ENCODE measurements at regions not wholly inside any gene's neighbourhood (a gene's known extent, or its start where the extent isn't known, plus 50 kb on each side); places are given as distances from the start of the nearest gene placed in this dataset.
"Not testable (repeated sequence)": the region's sequence is repeated elsewhere in the genome, so short reads cannot be mapped to it uniquely, and the experiment has no call there.

DNA sequence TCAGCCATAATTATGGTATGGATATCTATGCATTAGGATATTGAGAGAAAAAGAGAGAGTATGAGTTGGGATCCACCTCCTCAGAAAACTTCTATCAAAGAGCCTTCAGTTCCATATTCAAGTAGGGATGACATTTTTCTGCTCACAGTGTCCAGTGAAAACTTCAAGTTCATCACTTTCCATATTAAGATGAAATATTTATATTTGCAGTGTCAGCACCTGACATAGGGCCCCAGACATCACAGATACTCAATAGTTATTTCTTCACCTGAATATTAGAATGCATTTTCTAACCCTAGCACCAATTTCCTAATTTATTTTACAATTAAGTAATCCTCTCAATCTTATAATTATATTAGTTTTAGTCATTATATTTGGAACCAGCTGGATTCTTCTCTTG is 318.0 kb upstream of the MGAT4C start:
- DNase-seq (ENCODE audit: low spot score): no peak

DNA sequence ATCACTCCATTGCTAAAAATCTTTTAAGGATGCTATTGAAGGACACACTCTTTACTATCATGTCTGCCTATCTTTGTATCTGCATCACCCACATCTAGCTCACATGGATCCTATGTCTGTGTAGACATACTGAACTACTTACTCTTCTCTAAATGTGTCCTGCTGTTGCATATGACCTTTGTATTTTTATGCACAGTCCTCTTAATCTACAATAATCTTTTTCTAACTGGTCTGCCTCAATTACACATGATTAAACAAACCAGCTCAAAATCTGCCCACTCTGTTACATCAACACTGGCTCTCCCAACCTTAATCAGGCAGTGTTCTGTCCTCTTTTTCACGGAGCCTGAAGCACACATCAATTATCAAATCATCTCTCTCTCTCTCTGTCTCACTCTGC is 316.3 kb upstream of the MGAT4C start:
- no peak for DNase-seq (ENCODE audit: low spot score)

DNA sequence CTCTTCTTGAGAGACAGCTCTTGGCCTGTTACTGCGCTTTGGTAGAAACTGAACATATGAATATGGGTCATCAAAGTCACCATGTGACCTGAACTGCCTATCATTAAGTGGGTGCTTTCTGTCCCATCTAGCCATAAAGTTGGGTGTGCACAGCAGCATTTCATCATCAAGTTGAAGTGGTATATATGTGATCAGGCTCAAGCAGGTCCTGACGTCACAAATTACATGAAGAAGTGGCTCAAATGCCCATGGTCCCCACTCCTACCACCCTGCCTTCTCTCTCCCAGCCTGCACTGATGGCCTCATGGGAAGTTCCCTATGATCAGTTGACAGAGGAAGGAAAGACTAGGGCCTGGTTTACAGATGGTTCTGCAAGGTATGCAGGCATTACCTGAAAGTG is 308.8 kb upstream of the MGAT4C start:
- DNase-seq (ENCODE audit: low spot score): no peak

DNA sequence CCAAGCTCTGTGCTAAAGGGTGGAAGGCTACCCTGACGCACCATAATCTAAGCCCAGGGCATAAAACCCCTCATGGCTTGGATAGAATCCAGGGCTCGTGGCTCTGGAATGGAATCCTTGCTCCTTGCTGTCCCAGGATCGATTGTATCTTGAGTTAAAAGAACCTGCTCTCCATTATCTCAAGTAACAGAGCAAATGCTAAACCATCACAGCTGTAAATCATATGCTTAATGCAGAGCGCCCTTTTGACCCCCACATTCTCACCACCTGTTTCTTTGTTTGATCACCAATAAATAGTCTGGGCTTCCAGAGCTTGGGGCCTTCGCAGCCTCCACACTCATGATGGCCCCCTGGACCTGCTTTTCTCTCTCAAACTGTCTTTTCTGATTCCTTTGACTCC is 299.3 kb upstream of the MGAT4C start:
- not testable (repeated sequence) for DNase-seq (ENCODE audit: low spot score)

DNA sequence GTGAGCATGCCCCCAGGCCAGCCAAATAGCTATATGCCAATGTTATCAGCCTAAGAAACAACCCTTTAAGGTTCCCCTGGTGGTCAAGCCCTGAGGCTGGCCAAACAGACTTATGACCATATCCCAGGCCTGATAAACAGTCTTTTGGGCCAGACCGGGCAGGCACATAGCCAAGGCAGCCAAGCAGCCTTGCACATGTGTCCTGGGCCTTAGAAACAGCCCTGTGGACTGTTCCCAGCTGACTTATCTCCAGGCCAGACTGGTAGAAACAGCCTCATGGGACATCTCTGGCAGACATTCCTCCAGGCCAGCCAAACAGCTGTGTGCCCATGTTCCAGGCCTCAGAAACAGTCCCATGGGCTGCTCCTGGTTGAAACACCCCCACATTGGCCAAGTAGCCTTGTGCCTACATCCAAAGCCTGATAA is 295.0 kb upstream of the MGAT4C start:
- DNase-seq (ENCODE audit: low spot score): no peak

DNA sequence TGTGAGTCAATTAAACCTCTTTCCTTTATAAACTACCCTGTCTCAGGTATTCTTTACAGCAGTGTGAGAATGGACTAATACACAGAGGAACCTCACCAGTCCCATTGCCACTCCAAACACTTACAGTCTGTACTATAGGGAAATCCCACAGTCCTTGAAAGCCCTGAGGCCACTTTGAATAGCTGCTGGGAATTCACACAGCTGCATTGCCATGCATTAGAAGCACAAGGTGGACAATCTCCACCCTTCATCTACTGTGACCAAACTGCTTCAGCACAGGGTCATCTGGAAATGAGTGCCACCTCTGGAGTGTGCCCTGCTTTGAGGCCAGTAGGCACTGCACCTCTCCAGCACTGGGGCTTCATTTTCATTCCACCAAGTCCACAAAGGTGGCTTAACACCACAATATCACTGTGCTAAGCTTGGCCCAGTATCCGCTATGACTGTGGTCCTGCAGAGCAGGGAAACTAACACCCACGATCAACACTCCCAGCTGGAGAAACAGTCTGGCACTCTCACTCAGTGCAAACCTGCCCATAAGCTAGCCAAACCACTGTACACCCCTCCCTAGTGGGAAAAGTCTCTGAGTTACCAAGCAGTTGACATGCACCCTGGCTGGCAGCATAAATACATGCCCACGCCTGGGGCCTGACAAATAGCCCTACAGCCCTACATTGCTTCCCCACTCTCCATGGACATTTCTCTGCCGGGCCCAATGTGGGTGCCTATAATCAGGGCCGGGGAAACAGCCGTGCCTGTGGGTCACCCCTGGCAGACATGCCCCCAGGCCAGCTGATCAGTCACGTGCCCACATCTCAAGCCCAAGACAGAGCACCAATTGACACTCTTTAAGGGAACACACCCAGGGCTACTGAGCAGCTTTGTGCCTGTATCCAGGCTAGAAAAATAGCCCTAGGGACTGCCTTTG is 294.3 kb upstream of the MGAT4C start:
- no peak for DNase-seq (ENCODE audit: low spot score)

DNA sequence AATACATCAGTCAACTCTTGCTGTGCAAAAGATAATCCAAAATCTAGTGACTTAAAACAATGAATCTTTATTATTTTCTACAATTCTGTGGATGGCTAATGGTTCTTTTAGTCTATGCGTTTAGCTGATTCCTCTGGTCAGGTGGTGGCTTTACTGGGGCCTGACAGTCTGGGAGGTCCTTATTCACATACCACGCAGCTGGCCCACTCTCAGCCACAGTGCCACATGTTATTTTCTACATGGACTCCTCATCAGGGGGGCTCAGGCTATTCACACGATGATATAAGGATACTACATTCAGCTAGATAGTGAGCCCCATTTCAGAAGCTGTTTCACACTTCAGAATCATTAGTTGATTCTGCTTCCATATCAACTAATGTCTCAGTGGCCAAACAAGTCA is 287.5 kb upstream of the MGAT4C start:
- DNase-seq (ENCODE audit: low spot score): no peak

DNA sequence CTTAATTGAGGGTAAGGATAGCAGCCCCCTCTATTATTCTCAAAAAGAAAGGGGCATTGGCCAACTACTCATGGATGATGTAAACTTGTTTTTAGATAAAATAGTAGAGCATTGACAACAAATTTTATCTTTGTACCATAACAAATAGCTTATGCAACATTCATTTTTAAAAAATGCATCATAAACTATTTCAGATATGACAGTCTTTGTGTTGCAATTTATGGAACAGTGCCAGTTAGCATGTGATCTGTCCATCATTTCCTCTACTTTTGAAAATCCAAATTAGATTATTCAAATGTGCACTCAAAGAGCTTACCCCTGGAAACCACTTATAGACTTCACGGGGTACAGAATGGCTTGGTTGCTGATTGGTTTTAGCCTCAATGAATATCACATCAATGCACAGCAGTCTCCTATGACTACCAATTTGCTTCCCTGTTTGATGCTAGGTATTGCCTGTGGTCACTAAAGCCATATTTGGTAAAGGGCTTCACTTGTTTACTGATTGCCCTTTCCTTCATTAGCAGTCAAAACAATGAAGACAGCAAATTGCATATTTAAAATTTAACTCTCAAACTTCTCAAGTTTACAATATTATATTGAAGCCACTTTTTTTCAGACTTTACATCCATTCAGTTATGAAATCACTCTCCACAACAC is 274.9 kb upstream of the MGAT4C start:
- no peak for DNase-seq (ENCODE audit: low spot score)

DNA sequence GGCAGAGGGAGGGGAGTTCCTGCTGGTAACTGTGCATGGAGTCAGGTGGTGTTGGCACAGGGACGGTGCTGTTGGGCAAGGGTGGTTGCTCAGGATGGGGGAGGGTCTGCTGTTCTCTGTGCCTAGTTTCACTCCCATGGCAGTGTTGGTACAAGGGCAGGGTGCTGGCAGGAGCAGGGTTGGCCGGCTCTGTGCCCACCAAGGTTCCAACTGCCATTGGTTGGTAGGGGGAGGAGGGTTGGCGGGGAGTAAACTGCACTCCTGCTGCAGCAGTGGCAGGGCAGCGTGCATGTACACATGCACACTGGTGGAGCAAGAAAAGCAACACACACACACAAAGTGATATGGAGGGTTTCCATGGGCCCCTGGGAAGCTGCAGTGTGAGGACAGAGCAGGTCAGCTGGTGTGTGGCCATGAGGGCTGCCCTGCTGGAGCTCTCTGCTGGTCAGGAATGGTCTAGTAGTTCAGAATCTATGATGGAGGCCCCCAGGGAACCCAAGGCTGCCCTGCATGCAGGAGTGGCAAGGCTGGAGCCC is 269.9 kb upstream of the MGAT4C start:
- DNase-seq (ENCODE audit: low spot score): no peak

DNA sequence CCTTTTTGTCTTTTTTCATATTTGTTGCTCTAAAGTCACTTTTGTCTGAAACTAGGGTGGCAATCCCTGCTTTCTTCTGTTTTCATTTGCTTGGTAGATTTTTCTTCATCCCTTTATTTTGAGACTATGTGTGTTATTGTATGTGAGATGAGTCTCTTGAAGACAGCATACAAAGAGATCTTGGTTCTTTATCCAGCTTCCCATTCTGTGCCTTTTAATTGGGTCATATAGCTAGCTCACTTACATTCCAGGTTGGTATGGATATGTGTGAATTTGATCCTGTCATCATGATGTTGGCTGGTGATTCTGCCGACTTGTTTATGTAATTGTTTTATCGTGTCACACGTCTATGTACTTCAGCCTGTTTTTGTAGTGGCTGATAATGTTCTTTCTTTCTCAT is 267.7 kb upstream of the MGAT4C start:
- no peak for DNase-seq (ENCODE audit: low spot score)

DNA sequence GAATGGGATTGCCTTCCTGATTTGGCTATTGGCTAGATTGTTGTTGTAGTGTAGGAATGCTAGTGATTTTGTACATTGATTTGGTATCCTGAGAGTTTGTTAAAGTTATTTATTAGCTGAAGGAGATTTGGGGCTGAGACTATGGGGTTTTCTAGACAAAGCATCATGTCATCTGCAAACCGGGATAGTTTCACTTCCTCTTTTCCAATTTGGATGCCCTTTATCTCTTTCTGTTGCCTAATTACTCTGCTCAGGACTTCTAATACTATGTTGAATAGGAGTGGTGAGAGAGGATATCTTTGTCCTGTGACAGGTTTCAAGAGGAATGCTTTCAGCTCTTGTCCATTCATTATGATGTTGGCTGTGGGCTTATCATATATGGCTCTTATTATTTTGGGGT is 265.7 kb upstream of the MGAT4C start:
- no peak for DNase-seq (ENCODE audit: low spot score)

DNA sequence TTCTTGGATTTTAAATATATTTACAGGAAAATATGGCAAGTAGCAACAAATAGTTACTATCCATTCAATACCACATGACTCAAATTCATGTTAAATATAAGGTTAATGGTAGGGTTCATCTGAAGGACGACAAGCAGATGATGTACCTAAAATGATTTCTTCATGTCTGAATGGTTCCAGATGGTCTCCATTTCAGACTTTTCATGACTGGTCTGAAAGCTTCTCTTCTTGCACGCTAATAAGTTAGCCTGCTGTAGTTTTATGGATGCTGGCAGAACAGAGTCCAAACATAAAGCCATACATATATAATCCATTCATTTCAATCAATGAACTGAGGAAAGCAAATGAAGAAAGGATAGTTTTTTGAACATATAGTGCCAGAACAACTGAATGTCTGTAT is 257.0 kb upstream of the MGAT4C start:
- DNase-seq (ENCODE audit: low spot score): no peak

DNA sequence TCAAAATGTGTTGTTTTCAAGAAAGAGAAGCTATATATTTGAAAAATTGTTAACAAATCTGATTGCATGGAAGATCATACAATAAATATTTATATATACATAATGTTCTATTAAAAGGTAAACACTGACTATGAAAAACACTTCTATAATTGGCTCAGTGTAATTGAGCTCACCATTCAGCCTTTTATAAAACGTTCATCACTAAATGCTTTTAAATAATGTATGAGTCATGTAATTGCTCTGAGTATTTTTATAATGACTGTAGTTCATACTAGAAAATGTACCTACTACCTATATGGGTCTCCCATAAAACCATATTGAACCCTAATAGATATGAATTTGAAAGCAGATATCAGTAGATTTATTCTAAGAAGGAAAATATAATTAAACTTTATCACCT is 240.4 kb upstream of the MGAT4C start:
- DNase-seq (ENCODE audit: low spot score): no peak

DNA sequence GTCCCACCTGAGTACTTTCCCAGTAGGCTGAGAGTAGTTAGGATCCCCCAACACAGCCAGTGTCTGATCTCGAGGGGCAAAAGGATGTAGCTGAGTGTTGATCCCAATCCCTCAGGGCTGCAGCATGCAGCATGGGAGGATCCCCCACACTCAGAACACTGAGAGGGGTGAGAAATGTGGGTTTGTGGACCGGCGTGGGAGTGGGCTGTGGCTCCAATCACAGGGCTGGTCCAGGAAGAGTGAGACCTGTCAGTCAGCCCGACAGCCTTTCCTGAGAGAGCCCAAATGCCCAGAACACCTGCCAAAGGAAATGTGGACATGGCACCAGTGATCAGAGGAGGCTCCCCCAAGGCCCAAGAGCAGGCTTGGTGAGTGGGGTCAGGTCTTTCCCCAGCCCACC is 228.3 kb upstream of the MGAT4C start:
- DNase-seq (ENCODE audit: low spot score): no peak

DNA sequence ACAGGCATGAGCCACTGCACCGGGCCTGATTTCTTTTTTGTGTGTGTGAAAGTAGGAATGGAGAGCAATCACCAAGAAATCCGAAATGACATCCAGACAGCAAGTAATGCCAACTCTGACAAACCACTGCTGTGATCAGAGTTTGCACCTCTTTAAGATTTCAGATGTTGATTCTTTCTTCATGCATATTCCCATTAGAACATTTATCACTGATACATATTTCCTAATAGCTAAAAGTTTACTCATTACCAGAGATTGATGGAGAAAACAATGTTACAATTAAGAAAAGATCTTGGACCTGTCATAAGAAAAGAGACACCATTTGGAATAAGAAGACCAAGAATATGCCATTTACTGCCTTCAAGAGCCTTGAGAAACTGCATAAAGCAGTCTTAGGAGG is 217.0 kb upstream of the MGAT4C start:
- DNase-seq (ENCODE audit: low spot score): no peak

DNA sequence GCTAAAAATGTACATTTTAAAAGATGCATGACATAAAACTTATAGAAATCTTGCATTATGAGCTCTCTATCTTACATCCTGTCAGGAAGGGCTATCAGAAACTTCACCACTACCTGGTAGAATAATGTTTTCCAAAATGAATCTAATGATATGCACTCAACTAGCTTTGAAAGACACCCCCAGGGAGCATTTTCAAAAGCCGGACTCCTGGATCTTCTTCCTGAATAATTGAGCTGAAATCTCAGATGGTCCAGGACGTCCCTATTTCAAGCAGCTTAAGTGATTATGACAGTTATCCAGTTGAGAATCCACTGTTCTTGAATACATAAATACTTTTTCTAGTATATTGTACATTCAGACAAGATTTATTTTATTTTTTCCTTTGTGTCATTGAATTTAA is 200.6 kb upstream of the MGAT4C start:
- DNase-seq (ENCODE audit: low spot score): no peak

DNA sequence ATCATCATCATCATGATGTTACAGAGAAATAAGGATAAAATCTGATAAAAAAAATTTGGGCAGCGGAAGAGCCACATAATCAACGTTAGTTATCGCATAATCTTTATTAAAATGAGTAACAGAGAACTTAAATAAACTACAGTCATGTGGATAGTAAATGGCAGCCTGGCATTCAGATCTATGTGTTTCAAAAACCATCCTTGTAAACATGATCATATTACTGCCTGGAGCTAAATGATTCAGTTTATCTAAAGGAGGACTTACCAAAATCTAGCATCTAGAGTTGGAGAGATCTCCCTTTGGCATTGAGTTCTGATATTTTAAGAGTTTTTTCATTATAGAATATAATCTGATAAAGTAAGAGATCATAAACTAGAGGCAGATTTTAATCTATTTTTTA is 200.1 kb upstream of the MGAT4C start:
- DNase-seq (ENCODE audit: low spot score): no peak

DNA sequence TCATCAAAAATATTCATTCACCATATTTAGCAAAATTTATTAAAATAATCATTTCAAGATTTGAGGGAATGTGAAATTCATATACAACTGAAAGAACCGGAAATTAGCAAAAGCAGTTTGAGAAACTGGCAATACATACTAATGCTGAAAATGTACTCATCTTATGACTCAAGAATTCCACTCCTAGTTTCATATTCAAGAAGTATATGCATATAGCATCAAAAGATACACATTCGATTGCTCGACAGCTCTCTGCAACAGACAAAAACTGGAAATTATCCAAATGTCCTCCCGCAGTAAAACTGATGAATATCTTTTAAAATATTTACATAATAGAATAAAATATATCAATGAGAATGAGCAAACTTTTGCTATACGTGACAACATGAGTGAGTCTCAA is 189.2 kb upstream of the MGAT4C start:
- DNase-seq (ENCODE audit: low spot score): no peak

DNA sequence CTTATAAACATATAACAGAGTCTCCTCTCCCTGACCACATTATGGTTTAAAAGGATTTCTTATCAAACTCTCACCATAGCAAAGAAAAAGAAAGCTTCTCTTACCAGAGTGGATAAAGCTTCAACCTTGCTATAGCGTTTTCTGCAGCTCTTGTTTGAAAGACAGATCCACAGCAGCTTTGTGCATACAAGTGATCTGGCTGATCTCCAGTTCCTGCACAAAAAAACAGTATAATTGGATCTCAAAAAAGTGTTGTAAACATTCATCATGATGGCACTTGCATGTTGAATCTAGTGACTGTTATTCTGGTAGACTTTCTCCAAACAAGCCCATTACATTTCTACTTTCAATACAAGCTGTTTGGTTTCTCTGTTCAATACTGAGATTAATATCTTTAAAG is 178.9 kb upstream of the MGAT4C start:
- no peak for DNase-seq (ENCODE audit: low spot score)

DNA sequence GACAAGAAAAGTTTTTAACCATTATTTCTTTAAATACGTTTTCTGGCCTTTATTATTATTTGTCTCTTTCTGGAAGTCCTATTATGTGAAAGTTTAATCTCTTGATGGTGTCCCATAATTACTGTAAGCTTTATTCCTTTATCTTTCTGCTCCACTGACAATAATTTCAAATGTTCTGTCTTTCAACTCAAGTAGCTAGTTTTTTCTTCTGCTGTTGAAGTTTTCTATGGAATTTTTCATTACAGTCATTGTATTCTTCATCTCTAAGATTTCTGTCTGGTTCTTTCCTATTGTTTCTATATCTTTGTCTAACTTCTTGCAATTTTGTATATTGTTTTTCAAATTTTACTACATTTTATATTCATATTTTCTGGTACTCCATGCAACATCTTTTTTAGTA is 173.6 kb upstream of the MGAT4C start:
- no peak for DNase-seq (ENCODE audit: low spot score)

DNA sequence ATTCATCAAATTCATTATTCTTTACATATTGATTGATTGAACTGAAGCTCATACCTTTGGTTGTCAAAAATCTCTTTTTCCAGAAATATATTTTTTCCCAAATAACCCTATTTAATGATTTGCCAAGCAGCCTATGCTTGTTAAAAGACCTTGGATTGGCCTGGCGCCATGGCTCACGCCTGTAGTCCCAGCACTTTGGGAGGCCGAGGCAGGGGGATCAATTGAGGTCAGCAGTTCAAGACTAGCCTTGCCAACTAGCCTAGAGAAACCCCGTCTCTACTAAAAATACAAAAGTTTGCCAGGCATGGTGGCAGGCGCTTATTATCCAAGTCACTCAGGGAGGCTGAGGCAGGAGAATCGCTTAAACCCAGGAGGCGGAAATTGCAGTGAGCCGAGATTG is 165.1 kb upstream of the MGAT4C start:
- DNase-seq (ENCODE audit: low spot score): no peak

DNA sequence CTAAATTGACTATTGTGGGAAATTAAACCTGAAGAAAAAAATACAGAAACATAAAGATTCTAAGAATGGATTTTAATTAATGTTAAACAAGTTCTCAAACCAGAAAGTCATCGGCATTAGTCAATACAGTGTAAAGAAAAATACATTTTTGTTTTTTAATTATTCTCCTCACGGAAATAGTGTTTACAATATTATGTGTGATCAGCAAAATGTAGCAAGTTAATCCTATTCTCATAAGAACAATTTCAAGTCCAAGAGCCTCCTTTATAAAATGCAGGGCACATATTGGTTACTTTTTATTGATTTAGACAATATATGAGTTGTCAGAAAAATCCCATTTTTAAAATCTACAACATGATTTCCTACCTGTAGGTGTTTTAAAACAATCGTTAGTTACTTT is 158.0 kb upstream of the MGAT4C start:
- no peak for DNase-seq (ENCODE audit: low spot score)

DNA sequence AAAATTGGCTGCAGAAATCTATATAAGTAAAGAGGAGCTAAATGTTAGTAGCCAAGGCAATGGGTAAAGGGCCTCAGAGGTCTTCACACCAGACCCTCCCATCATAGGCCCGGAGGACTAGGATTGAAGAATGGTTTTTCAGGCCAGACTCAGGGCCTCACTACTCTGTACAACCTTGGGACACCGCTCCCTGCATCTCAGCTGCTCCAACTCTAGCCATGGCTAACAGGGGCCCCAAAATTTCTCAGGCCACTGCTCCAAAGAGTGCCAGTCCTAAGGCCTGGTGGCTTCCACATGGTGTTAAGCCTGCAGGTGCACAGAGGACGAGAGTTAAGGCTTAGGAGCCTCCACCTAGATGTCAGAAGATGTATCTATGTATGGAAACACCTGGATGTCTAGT is 155.5 kb upstream of the MGAT4C start:
- no peak for DNase-seq (ENCODE audit: low spot score)
